ENCODE measurements at regions not wholly inside any gene's neighbourhood (a gene's known extent, or its start where the extent isn't known, plus 50 kb on each side); places are given as distances from the start of the nearest gene placed in this dataset.

DNA sequence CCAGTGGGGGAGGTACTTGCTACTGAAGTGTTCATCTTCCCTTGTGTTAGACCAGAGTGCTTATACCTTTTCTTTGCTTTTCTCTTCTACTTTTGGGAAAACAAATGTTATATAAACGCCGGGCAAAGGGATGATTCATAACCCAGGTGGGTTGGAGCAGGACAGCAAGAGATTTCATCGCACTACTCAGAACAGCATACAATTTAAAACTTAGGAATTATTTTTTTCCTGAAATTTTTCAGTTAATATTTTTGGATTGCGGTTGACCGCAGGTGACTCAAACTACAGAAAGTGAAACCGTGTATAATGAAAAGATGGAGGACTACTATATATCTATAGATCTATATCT, 270.0 kb upstream of the RGMA start:
- ATAC-seq = no peak
- in situ Hi-C loops (cut with MboI) (no loop called here), intact Hi-C loops (cut with micrococcal nuclease; ENCODE audit: unreplicated experiment) (no loop called here)
- POLR2A ChIA-PET = no interaction called here
- no peaks in the 10 kb centered on the region for H3K9me3 ChIP-seq (replicated peaks; ENCODE audit: control insufficient read depth, insufficient read depth, low read length)
- 46% methylated on average over 6 of the region's 6 CpGs for WGBS (ENCODE audit: insufficient coverage, insufficient replicate concordance, low lambda C conversion rate, missing lambda C conversion rate)
- RAD21 ChIA-PET (ENCODE audit: unreplicated experiment) = no interaction called here
- no peaks in the 10 kb centered on the region for H3K36me3 ChIP-seq (ENCODE audit: control insufficient read depth in 2 of 2, insufficient read depth in 2 of 2, low read length in 1 of 2)
- no peaks in the 10 kb centered on the region for H4K20me1 ChIP-seq (ENCODE audit: control insufficient read depth, insufficient read depth)
- BruUV-seq (replicated peaks) = no TSS peak
- H3K9ac ChIP-seq (ENCODE audit: control insufficient read depth, insufficient read depth, low read length) = no peak overlapping the region
- H3K79me2 ChIP-seq (ENCODE audit: control insufficient read depth, insufficient read depth, low read length) = no peaks in the 10 kb centered on the region
- H3K4me3 ChIP-seq = no peak overlapping the region
- no peak for DNase-seq (ENCODE audit: low read depth, low spot score)
- no peak overlapping the region for H3K27ac ChIP-seq (ENCODE audit: control insufficient read depth, insufficient read depth)
- CTCF ChIA-PET = interaction anchor here (0.7 kb wide), 1 partner anchor 107 kb away, joined by 3 read pairs; no protein-coding TSS in a partner anchor
- no peaks in the 10 kb centered on the region for H3K4me1 ChIP-seq (ENCODE audit: control insufficient read depth, insufficient read depth, low read length)
- no peak overlapping the region for H3K4me2 ChIP-seq (ENCODE audit: control insufficient read depth, insufficient read depth)
- no peak overlapping the region for H2AFZ ChIP-seq (ENCODE audit: control insufficient read depth, low read depth, low read length)
- H3K27me3 ChIP-seq (replicated peaks in 1 of 2; ENCODE audit: control insufficient read depth in 2 of 2, insufficient read depth in 2 of 2, low read length in 1 of 2) = no peaks in the 10 kb centered on the region
- no peak for FAIRE-seq
- SMC1A ChIA-PET (ENCODE audit: uncharacterized antibody, unreplicated experiment) = no interaction called here
- no peak for TF ChIP-seq ATF7 (IDR thresholded peaks at IDR 0.05; ENCODE audit: low read depth)
- TF ChIP-seq BCL11A (IDR thresholded peaks at IDR 0.05; ENCODE audit: low read depth, low read length) = no peak
- no peak for TF ChIP-seq NR2C1 (IDR thresholded peaks at IDR 0.05)
- TF ChIP-seq TCF7 (IDR thresholded peaks at IDR 0.05; ENCODE audit: borderline replicate concordance) = no peak
- TF ChIP-seq SUZ12 (IDR thresholded peaks at IDR 0.05; ENCODE audit: unreplicated experiment) = no peak
- TF ChIP-seq KDM1A (IDR thresholded peaks at IDR 0.05; ENCODE audit: borderline replicate concordance) = no peak
- no peak for TF ChIP-seq KLF5 (IDR thresholded peaks at IDR 0.05; ENCODE audit: partially characterized antibody)
- no peak for TF ChIP-seq SMARCA5 (IDR thresholded peaks at IDR 0.05)
- TF ChIP-seq, protein P1, sequence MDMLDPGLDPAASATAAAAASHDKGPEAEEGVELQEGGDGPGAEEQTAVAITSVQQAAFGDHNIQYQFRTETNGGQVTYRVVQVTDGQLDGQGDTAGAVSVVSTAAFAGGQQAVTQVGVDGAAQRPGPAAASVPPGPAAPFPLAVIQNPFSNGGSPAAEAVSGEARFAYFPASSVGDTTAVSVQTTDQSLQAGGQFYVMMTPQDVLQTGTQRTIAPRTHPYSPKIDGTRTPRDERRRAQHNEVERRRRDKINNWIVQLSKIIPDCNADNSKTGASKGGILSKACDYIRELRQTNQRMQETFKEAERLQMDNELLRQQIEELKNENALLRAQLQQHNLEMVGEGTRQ (IDR thresholded peaks at IDR 0.05; ENCODE audit: borderline replicate concordance, low read depth, low read length) = no peak
- TF ChIP-seq, protein P2, sequence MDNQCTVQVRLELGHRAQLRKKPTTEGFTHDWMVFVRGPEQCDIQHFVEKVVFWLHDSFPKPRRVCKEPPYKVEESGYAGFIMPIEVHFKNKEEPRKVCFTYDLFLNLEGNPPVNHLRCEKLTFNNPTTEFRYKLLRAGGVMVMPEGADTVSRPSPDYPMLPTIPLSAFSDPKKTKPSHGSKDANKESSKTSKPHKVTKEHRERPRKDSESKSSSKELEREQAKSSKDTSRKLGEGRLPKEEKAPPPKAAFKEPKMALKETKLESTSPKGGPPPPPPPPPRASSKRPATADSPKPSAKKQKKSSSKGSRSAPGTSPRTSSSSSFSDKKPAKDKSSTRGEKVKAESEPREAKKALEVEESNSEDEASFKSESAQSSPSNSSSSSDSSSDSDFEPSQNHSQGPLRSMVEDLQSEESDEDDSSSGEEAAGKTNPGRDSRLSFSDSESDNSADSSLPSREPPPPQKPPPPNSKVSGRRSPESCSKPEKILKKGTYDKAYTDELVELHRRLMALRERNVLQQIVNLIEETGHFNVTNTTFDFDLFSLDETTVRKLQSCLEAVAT (IDR thresholded peaks at IDR 0.05) = no peak
- no peak for TF ChIP-seq POLR2AphosphoS5 (IDR thresholded peaks at IDR 0.05; ENCODE audit: low read length)
- TF ChIP-seq, protein P3, sequence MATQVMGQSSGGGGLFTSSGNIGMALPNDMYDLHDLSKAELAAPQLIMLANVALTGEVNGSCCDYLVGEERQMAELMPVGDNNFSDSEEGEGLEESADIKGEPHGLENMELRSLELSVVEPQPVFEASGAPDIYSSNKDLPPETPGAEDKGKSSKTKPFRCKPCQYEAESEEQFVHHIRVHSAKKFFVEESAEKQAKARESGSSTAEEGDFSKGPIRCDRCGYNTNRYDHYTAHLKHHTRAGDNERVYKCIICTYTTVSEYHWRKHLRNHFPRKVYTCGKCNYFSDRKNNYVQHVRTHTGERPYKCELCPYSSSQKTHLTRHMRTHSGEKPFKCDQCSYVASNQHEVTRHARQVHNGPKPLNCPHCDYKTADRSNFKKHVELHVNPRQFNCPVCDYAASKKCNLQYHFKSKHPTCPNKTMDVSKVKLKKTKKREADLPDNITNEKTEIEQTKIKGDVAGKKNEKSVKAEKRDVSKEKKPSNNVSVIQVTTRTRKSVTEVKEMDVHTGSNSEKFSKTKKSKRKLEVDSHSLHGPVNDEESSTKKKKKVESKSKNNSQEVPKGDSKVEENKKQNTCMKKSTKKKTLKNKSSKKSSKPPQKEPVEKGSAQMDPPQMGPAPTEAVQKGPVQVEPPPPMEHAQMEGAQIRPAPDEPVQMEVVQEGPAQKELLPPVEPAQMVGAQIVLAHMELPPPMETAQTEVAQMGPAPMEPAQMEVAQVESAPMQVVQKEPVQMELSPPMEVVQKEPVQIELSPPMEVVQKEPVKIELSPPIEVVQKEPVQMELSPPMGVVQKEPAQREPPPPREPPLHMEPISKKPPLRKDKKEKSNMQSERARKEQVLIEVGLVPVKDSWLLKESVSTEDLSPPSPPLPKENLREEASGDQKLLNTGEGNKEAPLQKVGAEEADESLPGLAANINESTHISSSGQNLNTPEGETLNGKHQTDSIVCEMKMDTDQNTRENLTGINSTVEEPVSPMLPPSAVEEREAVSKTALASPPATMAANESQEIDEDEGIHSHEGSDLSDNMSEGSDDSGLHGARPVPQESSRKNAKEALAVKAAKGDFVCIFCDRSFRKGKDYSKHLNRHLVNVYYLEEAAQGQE (IDR thresholded peaks at IDR 0.05; ENCODE audit: low read depth, low read length) = no peak
- TF ChIP-seq CBFB (IDR thresholded peaks at IDR 0.05; ENCODE audit: low read depth) = no peak

Measured in GM12878 (cell line).